Spleen (tissue), 7 donors: ENCODE measurements at regions not wholly inside any gene's neighbourhood (a gene's known extent, or its start where the extent isn't known, plus 50 kb on each side); places are given as distances from the start of the nearest gene placed in this dataset.

ENCODE experiments used
- POLR2AphosphoS5 ChIP-seq, 3 donors: sonication (generic); formaldehyde crosslinking; IDR thresholded peaks; one replicate each; pipeline ENCODE4 v1.5.1; 2017; ENCODE audit warnings: antibody characterized with exemption in 3 of 3
- TF ChIP-seq, protein P1 (sequence below), 11 experiments: fragments of 200-600 bp in 7 of 11; fragments of 450-650 bp in 4 of 11; sonication (generic) in 4 of 11; IDR thresholded peaks in 8 of 11; conservative IDR thresholded peaks in 3 of 11; 1 replicate in 7 of 11; 2 replicates in 4 of 11; pipeline versions ENCODE4 v1.4.0 to v1.8.0; 2016 to 2021; ENCODE audit warnings: antibody characterized with exemption in 11 of 11, inconsistent platforms in 4 of 11, mild to moderate bottlenecking in 1 of 11
- donor health status: DM: no; HTN: no; CAD: no; lungs with moderate emphysema.
- donor health status: DM: no; HTN: no; CAD: no.
- donor health status: DM: no; HTN: no; CAD: no.

DNA sequence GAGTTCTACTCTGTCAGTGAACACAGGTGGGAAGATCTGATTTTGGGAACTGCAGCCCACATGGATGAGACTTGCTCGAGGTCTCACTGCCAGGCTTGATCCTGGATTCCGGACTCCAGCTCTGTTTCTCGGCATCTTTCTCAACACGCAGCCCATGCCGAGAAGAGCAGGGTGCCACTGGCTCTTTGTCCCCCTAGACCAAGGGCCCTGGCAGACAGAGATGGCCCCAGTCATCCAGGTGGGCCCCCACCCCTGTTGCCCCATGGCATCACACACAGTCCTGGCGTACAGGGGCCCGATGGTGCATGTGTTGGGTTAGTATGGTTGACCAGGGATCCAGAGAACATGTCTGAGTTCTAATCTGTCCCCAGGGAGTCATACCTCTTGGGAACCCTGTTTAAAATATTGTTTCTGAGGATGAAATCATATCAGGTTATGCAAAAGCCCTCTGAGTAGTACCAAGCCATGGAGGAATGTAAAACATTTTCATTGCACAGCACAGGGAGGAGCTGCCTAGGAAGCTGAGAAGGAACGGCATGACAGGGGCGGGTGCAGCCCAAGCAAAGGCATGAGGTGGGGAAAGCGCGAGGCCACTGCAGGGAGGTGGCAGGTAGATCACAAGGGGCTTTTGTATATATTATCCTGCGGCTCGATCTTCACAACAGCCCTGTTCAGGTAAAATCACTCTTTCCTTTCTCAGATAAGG is 320.6 kb downstream of the UACA start:
- TF ChIP-seq, protein P1, sequence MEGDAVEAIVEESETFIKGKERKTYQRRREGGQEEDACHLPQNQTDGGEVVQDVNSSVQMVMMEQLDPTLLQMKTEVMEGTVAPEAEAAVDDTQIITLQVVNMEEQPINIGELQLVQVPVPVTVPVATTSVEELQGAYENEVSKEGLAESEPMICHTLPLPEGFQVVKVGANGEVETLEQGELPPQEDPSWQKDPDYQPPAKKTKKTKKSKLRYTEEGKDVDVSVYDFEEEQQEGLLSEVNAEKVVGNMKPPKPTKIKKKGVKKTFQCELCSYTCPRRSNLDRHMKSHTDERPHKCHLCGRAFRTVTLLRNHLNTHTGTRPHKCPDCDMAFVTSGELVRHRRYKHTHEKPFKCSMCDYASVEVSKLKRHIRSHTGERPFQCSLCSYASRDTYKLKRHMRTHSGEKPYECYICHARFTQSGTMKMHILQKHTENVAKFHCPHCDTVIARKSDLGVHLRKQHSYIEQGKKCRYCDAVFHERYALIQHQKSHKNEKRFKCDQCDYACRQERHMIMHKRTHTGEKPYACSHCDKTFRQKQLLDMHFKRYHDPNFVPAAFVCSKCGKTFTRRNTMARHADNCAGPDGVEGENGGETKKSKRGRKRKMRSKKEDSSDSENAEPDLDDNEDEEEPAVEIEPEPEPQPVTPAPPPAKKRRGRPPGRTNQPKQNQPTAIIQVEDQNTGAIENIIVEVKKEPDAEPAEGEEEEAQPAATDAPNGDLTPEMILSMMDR (IDR thresholded peaks at IDR 0.05 in 8 of 11, conservative IDR thresholded peaks at IDR 0.05 in 3 of 11): no peak
- no peak for TF ChIP-seq POLR2AphosphoS5 (IDR thresholded peaks at IDR 0.05)
